Stimulated activated CD4-positive, alpha-beta T cell treated with anti-CD3 and anti-CD28 coated beads, Interleukin-15, amount 100 ng/mL, for 48 hours (primary cell): ENCODE measurements at regions not wholly inside any gene's neighbourhood (a gene's known extent, or its start where the extent isn't known, plus 50 kb on each side); places are given as distances from the start of the nearest gene placed in this dataset.

Experiments used
- DNase-seq, 2 donors: peaks; one replicate each; pipeline ENCODE4 v3.0.0-alpha.2; 2020; ENCODE audit warnings: low read depth in 2 of 2

DNA sequence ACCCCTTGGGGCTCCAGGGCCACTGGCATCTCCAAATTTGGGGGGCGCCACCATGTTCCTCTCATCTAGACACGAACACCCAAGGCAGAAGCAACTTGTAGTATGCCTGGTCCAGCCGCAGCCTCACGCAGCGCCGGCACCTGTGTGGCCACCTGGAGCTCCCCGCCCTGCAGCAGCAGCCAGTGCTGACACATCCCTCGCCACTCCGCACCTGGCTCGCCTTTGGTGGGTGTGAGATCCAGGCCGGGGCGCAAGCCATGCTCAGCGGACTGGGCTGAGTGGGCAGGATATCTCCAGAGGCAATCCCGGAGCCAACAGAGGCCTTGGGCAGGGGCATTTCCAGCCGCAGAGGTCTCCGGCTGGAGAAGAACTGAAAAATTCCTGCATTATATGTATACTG lies 1563.7 kb downstream of the NCAM2 start:
- no peak for DNase-seq

DNA sequence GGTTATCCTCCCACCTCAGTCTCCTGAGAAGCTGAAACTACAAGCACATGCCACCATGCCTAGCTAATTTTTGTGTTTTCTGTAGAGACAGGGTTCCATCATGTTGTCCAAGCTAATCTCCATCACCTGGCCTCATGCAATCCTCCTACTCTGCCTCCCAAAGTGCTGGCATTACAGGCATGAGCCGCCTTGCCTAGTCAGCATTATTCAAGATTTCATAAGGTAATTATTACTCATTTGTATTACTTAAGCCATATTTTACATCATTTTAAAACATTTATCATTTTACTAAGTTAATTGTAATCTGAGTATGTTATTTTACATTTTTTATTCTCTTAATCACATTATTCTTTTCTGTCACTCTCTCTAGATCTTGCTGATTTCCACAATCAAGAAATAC lies 1575.6 kb downstream of the NCAM2 start:
- DNase-seq: no peak

GRCh38 chr21:22575165-22575584 lies 1577.0 kb downstream of the NCAM2 start:
- no peak for DNase-seq

DNA sequence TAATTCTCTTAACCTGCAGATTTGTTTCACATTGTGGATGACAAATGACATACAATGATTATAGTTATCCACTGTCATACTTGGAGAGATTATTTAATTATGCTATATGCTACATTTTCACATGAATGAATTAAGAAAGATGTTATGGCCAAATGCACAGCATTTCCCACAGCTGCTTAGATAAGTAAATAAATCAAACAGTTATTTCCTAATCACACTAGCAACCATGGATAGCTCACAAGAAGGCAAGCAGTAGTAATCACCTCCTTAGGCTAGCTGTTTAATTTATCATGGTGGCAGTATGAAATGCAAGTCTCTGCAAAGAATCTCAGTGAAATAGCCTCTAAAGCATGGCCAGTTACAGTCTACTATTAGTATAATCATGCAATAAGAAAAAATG lies 1581.5 kb downstream of the NCAM2 start:
- no peak for DNase-seq

- DNase-seq: no peak
Observed at GRCh38 chr21:22582026-22582425, 1583.8 kb downstream of the NCAM2 start.

DNA sequence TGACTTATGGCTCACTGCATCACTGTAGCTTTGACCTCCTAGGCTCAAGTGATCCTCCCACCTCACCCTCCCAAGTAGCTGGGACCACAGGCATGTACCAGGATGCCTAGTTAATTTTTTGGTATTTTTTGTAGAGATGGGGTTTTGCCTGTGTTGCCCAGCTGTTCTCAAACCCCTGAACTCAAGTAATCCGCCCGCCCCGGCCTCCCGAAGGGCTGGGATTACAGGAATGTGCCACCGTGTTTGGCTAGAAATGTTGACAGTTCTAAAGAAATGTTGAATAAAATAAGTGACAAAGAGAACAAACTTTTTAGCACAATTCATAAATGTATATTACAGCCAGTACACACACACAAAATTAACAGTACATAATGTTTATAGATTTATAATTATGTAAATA lies 1586.1 kb downstream of the NCAM2 start:
- no peak for DNase-seq

DNA sequence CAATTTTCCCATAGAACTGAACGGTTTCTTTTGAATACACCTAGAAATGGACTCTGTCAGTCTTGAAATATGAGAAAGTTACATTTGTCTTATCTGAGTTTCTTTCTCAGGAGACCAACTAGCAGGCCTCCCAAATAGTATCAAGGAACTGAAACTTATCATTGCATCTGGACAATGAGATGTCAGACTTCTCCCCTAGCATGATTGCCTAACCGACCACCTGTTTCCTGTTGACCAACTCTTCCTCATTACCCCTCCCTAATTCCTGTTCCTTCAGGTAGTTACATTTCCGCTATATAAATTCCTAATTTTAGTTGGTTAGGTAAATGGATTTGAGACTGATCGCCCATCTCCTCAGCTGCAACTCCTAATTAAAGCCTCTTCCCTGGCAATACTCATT lies 1587.3 kb downstream of the NCAM2 start:
- no peak for DNase-seq

GRCh38 chr21:22597660-22598255 lies 1599.5 kb downstream of the NCAM2 start:
- DNase-seq: no peak

DNA sequence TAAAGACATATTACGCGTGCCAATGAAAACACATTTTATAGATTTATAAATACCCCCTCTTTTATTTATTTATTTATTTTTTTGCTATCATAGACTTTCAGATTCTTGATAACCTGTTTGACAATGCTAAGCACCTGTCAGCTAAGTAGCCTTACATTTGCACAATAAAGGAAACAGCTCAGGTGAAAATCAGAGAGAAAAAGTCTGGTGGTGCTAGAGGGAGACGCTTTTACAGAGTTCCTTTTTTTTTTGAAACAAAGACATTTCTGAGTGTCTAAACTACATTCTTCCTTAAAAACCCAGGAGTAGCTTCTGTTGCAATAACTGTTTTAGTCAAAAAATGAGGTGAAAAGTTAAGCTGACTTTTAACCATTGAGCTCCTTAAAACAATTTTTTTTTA lies 1611.6 kb downstream of the NCAM2 start:
- no peak for DNase-seq

DNA sequence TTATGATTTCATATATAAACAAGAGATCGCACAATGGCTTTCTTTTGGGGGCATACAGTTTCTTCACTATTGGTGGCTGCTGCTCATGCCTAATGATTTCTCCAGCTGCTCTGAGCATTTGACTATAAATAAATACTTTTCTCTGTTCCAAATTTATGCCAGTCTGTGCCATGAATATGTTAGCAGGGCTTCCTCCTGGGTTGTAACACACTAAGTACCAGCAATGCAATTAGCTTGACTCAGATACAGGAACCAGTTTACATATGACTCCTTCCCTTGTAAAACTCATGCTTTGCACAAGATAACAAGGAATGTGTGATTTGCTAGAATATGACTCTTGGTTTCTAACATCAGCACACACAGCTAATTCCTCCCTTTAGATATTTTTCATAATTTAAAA lies 1629.7 kb downstream of the NCAM2 start:
- no peak for DNase-seq

DNA sequence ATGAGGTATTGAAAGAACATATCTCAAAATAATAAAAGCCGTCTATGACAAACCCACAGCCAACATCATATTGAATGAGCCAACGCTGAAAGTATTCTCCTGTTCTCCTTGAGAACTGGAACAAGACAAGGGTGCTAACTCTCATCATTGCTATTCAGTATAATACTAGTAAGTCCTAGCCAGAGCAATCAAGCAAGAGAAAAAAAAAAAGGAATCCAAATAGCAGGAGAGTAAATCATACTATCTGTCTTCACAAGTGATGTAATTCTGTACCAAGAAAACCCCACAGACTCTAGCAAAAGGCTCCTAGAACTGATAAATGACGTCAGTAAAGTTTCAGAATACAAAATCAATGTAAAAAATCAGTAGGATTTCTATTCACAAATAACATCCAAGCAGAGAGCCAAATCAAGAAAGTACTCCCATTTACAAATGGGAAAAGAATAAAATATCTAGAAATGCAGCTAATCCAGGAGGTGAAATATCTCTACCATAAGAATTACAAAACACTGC lies 1632.8 kb downstream of the NCAM2 start:
- no peak for DNase-seq

DNA sequence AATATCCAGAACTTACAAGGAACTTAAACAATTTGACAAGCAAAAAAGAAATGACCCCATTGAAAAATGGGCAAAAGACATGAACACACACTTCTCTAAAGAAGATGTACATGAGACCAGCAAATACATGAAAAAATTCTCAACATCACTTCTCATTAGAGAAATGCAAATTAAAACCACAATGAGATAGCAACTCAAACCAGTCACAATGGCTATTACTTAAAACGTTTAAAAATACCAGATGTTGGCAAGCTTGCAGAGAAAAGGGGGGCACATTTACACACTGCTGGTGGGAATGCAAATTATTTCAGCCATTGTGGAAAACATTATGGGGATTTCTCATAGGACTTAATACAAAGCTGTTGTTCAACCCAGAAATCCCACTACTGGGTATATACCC lies 1634.0 kb downstream of the NCAM2 start:
- no peak for DNase-seq

- no peak for DNase-seq
Observed at GRCh38 chr21:22649246-22649645, 1651.0 kb downstream of the NCAM2 start.

DNA sequence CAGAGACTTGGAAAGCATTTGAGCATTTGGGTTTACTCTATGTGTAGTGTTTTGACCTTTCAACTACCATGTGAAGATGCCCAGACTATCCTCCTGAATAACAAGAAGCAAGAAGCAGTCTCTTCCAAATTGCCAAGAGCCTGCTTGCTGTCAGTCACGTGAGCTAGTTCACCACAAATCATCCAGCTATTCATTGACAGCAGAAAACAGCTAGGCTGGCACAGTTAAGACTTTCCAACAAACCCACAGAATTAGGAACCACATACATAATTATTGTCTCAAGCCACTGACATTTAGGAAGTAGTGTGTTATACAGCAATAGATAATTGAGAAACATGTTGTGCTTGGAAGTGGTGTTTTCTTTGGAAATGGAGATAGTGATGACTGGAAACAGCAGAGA lies 1652.0 kb downstream of the NCAM2 start:
- no peak for DNase-seq

GRCh38 chr21:22657781-22658180 lies 1659.6 kb downstream of the NCAM2 start:
- DNase-seq: no peak

GRCh38 chr21:22670148-22670547 lies 1671.9 kb downstream of the NCAM2 start:
- no peak for DNase-seq

DNA sequence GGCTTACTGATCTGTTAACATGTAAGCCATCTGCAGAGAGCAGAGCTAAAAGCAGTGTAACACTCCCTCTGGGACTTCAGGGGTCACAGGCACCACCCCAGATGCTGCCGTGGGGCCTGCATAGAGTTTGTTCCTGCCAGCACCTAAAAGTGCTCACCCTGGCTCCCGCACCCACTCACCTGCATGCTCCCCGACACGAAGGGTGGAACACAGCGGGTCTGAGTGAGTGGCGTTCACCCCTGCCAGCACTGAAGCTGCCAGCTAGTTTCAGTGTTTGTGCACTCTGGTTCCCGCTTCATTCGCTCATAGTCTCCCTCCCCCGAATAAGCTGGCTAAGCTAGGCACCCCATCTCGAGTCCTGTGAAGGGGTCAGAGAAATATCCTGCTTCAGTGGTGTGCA lies 1681.0 kb downstream of the NCAM2 start:
- DNase-seq: no peak

- no peak for DNase-seq
Observed at GRCh38 chr21:22691658-22692057, 1693.4 kb downstream of the NCAM2 start.

- DNase-seq: no peak
Observed at GRCh38 chr21:22703521-22703920, 1705.3 kb downstream of the NCAM2 start.

- DNase-seq: no peak
Observed at GRCh38 chr21:22710721-22711120, 1712.5 kb downstream of the NCAM2 start.

DNA sequence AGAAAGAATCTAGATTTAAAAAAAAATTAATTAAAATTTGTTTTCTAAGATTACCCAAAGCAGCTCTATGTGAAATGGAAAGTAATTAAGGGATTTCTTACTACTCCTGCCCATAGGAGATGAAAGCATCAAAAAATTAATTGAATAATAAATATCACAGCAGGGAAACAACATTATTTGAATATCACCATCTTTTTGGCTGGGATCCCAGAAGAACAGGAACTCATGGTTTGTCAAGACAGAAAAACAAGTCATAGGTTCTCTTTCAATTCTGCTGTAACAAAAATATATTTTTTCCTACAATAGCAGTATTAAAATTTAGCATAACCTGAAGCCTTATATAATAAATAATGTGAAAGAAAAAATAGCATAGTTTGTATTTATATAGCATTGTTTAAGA lies 1713.4 kb downstream of the NCAM2 start:
- no peak for DNase-seq

- no peak for DNase-seq
Observed at GRCh38 chr21:22725436-22725835, 1727.2 kb downstream of the NCAM2 start.

DNA sequence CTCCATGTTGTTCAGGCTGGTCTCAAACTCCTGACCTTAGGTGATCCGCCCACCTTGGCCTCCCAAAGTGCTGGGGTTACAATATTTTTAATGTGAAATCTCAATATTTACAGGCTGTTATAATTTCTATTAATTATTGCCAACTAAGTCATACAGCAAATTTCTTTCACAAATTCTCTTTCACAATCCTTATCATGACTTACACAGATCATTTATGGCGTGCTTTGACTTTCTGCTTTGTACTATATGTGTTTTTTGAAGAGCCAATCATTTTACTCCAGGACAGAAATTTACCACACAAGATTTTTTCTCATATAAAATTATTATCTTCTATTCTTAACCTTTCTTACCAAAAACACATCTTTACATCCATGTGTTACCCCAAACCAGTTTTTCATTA lies 1729.9 kb downstream of the NCAM2 start:
- no peak for DNase-seq

DNA sequence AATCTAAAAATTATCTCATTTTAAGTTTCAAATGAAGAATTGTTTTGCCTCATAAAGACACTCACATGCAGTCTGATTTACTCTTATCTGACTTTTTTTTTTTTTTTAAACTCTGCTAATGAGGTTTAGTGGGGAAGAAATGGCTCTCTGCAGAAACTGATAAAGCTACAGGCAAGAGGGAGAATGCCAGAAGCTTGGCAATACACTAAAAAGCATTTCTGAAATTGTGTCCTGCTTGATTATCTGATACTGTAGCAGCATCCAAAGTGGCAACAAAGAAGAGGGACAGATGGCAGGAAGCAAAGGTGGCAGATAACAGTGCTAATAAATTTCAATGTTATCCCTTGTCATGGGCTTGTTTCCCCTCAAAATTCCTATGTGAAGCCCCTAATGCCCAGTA lies 1744.9 kb downstream of the NCAM2 start:
- DNase-seq: no peak
